ENCODE measurements at regions not wholly inside any gene's neighbourhood (a gene's known extent, or its start where the extent isn't known, plus 50 kb on each side); places are given as distances from the start of the nearest gene placed in this dataset.
A peak's percentile ranks its signal among the peaks of the same experiment; 100 is the strongest.
"Not testable (repeated sequence)": the region's sequence is repeated elsewhere in the genome, so short reads cannot be mapped to it uniquely, and the experiment has no call there.

DNA sequence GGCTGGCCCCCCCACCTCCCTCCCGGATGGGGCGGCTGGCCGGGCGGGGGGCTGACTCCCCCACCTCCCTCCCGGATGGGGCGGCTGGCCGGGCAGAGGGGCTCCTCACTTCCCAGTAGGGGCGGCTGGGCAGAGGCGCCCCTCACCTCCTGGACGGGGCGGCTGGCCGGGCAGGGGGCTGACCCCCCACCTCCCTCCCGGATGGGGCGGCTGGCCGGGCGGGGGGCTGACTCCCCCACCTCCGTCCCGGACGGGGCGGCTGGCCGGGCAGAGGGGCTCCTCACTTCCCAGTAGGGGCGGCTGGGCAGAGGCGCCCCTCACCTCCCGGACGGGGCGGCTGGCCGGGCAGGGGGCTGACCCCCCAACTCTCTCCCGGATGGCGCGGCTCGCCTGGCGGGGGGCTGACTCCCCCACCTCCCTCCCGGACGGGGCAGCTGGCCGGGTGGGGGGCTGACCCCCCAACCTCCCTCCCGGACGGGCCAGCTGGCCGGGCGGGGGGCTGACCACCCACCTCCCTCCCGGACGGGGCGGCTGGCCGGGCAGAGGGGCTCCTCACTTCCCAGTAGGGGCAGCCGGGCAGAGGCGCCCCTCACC, 194.1 kb upstream of the GRIA1 start:
- DNase-seq, result not testable (repeated sequence)

- DNase-seq, result no peak
Observed at GRCh38 chr5:153299891-153300290, 190.6 kb upstream of the GRIA1 start.

DNA sequence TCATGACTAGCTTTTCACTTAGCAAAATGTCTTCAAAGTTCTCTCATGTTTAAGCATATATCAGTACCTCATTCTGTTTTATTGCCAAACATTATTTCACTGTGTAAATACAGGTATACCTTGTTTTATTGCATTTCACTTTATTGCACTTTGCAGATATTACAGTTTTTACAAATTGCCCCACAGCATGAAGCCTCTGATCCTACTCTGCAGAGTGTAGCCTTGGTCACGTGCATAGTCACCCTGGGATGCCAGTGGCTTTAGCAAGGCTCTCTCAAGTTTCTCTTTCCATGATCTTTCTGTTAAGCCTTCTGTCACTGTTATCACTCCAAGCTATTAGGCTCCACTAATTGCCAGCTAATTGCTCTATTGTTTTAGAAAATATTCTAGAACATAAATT, 182.2 kb upstream of the GRIA1 start:
- no peak for DNase-seq

DNA sequence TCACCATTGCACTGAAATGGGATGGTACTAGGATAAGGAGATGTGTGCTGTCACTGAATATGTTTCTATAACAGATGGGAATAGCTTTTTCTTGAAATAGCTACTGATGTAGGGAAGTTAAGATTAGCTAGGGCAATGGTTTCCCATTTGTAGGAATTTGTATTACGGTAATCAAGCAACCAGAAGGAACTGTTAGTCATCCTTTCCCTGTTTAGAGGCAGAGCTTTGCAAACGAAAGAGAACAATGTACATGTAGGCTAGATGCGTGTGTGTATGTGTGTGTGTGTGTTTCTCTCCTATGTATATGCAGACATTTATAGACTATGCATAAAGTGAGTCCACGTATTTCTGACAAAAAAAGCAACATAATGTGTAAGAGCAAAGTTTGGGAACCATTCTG, 171.9 kb upstream of the GRIA1 start:
- no peak for DNase-seq

- no peak for DNase-seq
Observed at GRCh38 chr5:153321478-153321877, 169.0 kb upstream of the GRIA1 start.

DNA sequence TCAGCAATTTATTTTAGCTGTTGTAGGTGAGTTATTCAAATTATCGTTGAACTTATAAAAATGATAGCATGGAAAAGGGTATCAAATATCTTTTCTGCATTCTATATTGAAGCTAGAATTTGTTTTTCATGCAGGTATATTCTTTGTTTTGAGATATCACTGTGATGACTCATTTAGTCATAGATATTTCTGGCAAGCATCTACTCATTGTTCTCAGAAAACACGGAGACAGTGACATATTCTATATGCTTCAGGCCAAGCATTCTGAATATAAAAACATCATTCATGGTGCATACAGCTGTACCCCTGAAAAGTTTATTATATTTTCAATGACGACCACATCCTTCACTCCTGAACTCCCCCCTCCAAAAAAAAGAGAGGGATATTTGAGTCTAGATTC, 150.3 kb upstream of the GRIA1 start:
- no peak for DNase-seq

DNA sequence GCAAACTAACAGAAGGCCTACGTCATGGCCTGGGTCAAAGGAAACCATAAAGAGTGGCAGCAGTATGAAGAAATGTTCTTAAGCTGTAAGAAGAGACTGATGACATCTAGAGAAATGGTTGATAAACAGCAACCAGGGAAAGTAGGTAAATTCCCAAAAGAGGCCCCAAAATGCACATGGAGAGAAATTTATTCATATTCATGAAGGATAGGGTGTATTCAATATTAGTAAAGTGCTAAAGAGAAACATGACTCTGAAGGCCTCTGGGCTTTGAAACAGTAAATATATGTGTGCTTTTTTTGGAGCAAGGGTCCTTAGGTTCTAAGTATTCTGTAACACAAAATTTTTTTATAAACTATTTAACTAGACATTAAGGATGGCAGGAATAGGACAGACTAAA, 149.7 kb upstream of the GRIA1 start:
- no peak for DNase-seq

DNA sequence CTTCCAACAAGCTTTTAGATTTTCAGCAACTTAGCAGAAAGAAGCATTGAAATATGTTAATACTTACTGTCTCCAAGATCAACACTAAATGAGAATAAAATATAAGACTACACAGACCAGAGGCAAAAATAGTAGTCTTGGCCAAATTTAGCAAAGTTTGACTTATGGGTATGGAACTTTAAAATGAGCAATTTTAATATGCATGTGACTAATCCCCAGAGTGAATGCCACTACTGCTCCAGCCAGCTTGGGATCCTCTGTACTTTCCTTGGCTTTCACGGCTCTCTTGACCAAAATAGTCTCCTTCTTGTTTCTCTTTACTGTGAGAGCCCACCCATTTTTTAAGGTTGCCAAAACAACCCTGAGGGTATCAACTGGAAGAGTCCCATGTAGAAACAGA, 148.0 kb upstream of the GRIA1 start:
- DNase-seq, result no peak

- DNase-seq, result no peak
Observed at GRCh38 chr5:153347611-153348010, 142.9 kb upstream of the GRIA1 start.

DNA sequence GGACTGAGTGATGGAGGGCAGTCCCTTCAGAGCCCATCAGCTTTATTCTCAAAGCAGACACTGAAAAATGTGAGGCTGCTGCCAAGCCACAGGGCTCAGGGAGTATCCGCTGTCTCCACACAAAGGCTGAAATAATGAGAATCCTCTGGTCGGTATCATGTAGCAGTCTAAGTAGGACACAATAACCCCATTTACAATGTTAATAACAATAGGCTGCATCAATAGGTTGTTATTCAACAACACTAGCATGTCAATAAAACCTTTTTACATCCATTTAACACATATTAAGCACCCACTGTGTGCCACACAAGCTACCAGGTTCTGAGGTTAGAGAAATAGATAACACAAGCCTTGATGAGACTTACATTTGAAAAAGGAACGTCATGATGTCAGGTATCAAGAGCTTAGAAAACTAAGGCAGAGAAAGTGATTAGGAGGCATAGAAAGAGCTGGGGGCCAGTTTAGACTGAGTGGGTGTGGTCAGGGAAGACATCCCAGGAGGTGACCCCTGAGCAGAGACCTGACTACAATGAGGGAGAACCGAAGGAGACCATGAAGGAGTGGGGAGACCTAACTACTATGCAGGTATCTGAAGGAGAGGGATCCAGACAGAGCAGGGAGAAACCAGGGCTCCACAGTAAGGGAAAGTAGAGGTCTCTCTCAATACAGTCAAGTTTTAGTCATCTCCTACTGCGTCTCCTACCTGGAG, 140.1 kb upstream of the GRIA1 start:
- no peak for DNase-seq

DNA sequence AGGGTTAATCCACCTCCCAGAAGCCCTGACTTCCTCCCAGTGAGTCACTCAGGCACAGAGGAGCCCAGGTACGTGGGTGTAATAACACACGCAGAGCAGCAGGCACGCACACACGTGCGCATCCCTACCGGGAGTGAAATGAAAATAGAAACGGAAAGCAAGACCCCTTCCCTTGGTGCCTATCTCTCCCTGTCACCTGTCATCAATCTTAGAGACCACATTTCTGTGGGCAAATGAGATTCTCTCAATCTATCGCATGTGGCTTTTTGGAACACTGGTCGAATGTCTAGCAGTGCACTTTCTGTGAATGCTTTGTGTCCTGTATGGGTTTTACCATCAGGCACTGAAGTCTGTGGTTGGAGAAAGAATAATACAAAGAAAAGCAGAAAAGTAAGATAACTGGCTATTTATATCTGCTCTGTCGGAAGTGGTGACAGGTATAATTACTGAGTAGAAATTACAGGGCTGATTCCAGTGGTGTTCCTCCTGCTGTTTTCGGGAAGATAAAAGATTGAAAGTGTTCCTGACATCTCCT, 137.7 kb upstream of the GRIA1 start:
- DNase-seq, result peak; percentile 2 to 7

DNA sequence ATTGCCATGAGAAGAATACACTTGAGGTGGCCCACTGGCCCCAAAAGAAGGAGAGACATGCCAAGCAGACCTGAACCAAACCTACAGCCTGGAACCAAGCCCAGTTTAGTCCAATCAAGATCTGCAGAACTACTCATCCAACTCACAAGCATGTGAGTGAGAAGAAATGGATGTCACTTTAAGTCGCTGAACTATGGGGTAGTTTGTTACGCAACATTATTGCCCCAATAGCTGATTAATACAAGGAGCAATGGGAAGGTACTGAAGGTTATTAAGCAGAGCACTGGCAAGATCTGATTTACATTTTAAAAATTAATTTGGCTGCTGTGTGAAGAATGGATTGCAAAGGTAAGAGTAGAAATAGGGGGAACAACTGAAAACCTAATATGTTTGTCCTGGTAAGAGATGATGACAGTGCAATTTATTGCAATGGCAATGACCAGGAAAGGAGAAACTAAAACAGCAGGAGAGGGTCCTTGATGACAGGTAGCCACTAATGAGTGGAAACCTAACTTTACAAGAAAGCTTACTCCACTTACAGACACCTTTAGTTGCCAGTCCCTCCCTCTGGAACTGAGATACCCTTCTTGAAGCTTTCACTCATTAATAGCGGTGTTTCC, 132.9 kb upstream of the GRIA1 start:
- DNase-seq, result no peak

- no peak for DNase-seq
Observed at GRCh38 chr5:153358315-153358976, 132.0 kb upstream of the GRIA1 start.

GRCh38 chr5:153360860-153361259, 129.6 kb upstream of the GRIA1 start:
- DNase-seq, result no peak

DNA sequence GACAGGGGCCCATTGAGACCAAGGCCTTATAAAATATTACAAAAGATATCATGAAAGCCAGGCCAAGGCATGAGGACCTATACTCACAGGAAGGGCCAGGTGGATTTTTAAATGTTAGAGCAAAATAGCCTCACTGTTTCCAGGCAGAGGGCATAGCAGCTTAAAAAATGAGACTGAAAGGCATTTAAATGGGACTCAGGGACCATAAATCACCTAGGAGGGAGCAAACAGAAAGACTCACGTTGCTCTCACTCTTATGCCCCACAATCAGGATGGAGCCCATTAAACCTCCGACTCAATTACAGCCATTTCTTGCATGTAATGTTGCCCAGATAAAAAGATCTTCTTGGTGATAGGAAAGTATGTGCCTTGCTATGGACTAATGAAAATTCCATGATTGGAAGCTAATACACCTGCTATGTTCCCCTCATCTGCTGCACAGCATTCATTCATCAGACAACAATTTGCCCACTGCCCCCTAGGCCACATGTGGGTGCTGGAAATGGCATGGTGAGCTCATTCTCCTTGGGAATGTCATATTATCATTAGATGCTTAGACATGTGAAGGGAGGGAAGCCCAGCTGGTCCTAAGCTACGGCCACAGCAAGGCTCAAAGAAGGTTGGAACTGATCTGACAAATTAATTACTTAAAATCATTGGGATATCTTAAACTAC, 128.6 kb upstream of the GRIA1 start:
- no peak for DNase-seq

- no peak for DNase-seq
Observed at GRCh38 chr5:153365547-153365946, 124.9 kb upstream of the GRIA1 start.

DNA sequence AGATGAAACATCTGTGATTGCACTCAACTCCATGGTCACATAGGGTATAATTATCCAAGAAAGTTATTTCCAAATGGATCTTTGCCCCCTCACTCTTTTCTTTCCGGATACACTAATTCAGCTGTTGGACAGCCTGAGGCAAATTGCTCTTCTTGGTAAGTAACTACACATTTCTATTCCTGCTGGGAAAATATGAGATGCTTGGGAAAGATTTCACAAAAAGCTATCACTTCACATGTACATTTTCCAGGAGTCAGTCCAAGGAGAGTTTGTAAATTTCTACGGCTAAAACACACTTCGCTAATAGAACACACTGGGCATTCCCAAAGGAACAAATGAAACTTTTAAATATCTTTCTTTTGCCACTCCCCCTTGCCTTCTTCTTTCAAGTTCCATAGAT, 123.0 kb upstream of the GRIA1 start:
- DNase-seq, result no peak

DNA sequence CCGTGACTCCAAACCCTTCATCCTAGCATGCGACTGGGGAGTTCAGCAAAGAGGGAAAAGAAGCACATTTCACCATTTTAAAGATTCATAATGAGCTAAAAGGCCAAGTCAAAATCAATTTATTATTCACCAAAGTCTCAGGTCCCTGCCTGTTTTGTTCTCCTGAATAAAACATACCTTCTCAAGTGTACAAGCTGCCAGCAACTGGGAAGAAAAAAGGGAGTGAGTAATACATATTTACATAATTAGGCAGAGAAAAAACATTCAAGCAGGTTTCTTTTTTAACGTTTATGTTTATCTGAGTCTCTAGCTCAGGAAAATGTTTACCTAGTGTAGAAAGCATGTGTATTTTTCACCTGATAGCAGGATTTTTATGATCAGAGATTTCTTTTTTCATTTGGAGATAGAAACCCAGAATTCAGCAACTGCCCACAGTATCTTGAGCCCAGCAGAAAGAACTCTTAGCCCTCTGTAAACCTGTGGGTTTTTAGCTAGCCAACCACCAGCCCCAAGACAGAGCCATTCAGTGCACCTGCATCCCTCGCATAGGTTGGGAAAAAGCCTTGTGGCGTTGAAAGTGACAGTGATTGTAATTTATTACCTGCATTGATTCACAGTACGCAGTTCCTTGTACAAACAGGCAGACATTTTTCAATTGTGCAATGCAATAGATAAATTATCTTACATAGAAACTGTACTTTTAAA, 117.9 kb upstream of the GRIA1 start:
- no peak for DNase-seq

DNA sequence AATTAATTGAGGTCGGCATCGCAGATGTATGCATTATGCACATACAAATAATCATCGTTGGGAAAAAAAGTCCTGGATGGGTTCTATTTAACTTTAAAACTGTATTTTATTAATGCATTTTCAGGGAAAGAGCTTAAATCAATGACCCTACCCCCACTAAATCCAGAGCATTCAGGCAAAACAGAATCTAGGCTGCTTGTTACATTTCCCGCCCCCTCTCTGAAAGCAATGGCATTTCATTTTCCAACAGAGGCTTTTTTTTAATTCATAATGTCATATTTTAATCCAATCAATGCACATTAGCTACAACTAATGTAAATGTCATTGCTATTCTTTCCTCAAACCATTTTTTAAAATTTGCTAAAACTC, 117.4 kb upstream of the GRIA1 start:
- no peak for DNase-seq

DNA sequence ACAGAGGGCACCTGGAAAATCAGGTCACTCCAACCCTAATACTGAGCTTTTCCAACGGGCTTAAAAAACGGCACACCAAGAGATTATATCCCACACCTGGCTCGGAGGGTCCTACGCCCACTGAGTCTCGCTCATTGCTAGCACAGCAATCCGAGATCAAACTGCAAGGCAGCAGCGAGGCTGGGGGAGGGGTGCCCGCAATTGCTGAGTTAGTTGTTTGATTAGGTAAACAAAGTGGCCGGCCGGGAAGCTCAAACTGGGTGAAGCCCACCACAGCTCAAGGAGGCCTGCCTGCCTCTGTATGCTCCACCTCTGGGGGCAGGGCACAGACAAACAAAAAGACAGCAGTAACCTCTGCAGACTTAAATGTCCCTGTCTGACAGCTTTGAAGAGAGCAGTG, 108.8 kb upstream of the GRIA1 start:
- not testable (repeated sequence) for DNase-seq

DNA sequence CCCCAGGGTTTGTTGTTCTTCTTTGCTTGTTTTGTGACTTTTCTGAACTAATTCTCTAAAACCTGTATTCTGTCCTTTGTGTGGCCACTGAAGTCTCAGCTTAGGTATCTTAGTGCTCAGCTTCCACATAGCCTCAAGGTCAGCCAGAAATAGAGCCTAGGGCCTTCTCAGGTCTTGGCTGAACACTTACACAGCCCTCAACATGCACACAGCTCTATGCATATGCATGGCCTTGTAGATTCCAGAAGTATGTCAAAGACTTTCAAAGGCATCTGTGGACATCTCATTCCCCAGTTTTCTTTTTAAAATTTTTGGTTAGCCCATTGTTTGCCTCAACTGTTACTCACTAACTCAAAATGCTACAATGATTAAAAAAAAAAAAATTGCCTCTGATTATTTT, 99.9 kb upstream of the GRIA1 start:
- no peak for DNase-seq

GRCh38 chr5:153399595-153399994, 90.9 kb upstream of the GRIA1 start:
- no peak for DNase-seq

GRCh38 chr5:153400931-153401330, 89.5 kb upstream of the GRIA1 start:
- no peak for DNase-seq
